Right kidney (tissue), 1 donor: ENCODE measurements at regions not wholly inside any gene's neighbourhood (a gene's known extent, or its start where the extent isn't known, plus 50 kb on each side); places are given as distances from the start of the nearest gene placed in this dataset.

ENCODE experiments used
- DNase-seq: peaks from one replicate; pipeline ENCODE4 v3.0.0-alpha.2; 2016

GRCh38 chr12:5197131-5197530, 153.5 kb downstream of the KCNA5 start:
- no peak for DNase-seq

DNA sequence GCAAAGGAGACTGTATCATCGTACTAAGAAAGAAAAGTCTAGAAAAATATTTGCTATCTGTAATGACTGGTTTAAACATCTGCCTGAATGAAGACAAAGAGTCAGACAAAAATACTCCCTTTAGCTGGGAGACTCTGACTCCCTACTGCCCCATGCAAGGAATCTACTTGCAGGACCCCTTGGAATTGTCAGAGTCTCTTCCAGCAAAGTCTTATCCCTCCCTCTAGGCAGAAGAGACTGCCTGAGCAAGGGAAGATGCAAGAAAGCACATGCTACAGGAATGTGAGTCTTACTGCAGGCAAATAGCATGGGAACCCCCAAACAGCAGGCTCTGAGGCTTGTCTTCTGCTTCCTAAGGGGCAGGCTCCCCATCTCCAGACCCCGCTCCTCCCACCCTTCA, 154.0 kb downstream of the KCNA5 start:
- no peak for DNase-seq

DNA sequence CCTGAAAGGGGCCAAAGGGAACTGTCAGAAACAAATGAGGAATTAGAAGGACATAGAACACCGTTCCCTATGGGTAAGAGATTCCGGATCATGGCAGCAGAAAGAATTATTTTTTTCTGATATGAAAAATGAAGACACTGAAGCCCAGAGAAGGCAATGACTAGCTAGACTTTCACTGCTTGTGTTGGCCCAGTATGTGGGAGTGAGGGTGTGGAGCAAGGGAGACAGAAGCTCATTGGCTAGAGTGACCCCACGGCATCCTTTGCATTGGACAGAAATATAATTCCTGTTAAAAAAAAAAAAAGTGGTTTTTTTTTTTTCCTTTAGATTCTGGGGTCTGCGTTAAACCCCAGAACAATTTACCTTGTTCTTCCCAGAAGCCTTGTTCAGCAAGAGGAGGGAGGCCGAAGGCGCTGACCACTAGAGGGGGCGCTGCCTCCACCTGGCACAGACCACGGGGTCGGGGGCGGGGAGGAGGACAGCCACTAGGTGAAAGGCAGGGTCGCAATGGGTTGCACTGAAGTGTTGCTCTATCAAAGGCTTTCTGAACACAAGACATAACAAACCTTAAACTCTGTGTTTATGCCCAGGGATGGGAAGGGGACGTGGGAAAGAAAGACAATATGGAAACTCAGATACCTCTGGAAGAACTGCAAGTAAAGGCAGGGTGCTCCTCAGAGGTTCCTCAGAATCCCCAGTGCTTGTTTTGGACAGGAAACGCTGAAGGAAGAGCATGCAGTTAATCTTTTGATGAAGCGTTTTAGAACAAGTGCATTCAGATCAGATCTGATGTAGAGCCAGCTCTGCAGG, 156.8 kb downstream of the KCNA5 start:
- DNase-seq: peak; percentile 53

DNA sequence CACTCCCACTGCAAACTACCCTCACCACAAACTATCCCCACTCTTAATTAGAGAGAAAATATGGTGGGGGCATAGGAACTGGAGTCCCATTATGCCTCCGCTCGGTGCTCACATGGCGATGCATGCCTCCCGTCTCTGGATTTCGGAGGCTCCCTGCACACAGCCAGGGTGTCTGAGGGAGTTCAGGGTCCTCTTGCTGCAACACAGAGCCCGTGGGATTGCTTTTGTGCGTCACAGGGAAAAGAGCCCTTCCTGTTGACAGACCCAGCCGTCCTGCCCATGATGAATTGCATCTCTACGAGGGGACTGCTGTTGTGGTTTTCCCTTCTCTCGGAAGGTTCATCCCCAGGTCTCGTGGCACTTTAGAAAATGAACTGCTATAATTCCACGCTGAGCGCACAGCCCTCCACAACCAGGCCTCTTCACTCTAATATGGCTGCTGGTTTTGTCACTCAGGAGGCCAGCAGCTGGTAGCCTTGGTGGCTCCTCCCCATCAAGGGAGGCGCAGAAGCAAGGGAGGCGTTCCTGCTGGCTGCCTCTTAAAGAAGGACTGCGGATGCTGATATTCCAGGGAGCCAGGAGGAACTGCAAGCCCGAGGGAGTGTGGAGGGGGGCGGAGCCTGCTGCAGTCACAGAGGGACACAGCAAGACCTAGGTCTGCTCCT, 158.0 kb downstream of the KCNA5 start:
- peak; percentile 58 for DNase-seq

DNA sequence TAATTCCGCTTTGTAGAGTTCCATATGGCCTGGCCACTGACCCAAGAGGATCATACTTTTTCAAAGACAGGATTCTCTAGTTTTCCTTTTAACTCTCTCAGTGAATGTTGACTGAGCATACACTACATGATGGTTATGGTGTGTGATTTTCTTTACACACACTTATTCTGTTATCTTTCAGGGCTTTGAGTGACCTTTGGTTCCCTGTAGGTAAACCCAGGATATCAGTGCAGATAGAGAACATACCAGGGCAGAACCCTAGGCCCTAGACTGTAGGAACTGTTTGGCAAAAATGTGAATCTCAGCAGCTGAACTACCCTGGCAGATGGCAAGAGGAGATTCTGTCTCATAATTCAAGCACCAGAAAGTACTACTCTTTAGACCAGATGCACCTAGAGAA, 159.6 kb downstream of the KCNA5 start:
- DNase-seq: no peak

DNA sequence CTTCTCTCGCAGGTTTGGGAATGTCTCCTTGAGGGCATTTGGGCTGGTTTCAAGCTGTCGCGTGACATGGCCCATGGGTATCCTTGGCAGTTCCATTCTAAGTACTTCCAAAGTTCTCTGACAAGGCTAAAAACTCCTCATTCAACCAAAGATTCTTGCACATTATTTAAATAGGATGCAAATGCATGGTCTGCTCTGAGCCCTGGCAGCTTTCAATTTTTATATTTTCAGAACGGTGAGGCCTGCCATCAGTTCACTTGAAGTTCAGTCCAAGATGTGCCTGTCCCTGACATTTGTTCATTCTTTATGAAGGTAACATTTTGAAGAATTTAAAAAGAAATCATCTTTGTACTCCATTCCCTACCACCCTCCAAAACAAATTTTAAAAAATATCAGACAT, 160.0 kb downstream of the KCNA5 start:
- no peak for DNase-seq

DNA sequence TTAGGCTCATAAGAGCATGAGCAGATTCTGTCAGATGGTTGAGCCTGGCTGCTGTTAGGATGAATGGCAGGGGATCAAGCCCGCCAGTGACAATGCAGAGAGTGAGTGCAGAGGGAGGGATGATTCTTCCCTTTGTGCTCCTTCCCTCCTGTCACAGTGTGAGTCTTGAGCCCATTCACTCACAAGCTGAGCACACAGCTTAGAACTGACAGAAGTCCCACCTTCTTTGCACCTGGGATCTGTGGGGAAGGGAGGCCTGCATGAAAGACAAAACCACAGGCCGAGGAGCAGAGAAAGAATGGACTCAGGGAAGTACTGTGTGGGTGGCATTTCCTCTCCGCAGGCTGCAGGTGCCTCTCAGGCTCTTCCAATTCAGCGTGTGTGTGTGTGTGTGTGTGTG, 160.6 kb downstream of the KCNA5 start:
- no peak for DNase-seq

DNA sequence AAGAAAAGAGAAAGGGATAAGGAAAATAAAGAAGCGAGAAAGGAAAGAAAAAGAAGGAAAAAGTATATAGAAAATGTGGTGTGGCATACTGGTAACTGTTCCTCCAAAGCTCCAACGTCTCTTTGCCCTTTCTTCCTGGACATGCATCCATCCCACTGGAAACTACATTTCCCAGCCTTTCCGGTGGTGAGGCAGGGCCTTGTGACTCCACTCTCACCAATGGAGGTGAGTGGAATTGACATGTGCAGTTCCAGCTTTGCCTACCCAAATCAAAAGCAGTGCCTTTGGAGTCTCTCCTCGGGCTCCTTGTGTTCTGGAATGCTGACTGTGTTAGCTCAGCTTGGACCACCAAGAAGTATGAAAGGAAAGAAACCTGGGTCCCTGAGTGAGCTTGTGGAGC, 161.2 kb downstream of the KCNA5 start:
- DNase-seq: no peak

DNA sequence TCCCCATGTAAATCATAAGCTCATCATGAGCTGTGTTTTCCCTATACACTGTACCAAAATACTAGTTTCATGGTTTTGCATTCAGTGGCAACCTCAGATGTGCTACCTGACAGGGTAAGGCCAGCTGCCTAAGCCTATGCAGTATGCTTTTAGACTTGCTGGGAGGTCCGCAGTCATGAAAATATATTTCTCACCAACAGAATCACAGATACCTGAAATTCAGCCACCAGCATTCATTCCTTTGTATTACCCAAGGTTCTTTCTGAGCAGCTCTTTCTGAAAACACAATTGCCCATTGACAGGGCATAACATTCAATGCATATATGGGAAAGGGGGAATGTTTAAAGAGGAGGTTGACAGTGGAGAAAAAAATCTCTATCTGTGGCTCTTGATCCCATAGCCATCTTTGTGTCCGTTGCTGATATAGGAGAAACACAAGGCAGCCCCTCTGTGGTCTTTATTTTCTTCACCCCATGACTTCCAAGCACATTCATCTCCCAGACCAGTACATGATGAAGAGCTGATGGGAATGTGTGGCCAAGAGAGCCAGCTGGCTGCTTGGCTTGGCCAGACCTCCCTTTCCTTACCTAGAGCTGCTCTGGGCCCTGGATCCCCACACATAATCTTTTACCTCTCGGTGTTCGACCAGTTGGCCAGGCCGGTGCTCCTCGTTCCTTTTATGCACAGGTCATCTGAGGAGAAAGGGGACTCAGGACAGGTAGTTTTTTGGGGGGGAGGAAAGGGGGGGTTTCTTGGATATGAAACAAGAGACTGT, 162.9 kb downstream of the KCNA5 start:
- DNase-seq: no peak

DNA sequence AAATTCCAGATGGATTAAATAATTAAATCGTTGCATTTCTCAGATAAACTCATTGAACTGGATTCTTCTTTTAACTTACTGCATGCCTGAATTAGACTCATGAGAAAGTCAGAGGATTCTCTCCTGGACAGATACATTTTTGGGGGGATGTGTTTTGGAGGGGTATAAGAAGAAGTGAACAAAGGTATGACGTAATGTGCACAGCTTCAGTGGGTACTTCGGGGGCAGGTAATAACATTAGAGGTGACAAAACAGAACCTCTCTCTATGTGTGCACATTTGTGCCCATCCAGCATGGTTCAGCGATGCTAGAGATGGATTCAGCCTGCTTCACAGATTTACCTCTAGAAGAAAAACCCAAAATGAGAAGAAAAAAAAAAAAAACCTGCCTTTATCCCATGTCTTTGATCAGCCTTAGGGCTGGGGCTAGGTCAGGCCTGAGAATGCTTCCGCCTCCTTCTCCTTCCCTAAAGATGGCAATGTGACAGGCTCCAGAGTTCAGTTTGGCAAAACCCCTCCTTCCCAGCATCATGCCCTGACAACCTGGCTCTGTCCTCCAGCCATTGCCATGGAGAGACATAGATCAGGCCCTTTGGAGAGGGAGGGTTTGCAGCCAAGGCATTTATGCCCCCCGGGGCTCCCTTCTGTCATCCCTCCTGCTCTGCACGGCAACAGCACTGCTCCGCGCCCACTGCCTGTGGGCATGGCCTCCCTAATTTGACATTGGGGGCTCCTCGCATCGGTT, 166.7 kb downstream of the KCNA5 start:
- DNase-seq: no peak

DNA sequence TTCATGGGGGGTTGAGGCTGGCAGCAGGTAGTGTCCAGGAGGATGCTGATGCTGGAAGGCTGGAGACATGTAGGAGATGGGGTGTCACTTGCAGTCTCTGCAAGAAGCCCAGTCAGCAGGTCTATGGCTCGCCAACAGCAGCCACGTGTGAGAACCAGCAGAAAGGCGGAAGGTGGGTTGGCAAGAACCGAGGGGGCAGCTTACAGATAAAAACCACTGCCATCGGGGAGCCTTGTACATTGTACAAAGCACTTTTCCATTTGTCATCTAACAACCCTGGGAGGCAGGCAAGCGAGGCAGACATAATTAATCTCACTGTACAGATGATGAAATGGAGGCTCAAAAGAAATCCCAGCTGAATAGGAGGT, 167.2 kb downstream of the KCNA5 start:
- no peak for DNase-seq

GRCh38 chr12:5213336-5213735, 169.7 kb downstream of the KCNA5 start:
- no peak for DNase-seq

DNA sequence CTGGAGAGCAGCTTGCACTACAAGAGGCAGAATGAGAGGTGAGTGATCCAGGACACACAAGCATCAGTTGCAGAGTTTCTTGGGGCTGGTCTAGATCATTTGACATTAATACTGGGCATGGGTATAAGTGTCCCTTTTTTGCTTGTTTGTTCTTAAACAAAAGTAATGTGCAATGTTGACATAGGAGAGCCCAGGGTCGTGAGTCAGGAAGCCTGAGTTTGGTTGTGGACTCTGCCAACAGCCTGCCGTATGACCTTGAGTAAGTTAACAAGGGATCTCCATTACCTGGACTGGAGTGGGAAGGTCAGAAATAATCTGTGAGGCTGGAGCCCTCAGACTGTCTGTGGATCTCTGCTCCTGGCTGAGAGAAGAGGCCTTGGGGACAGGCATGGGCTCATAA, 170.3 kb downstream of the KCNA5 start:
- DNase-seq: no peak

GRCh38 chr12:5217936-5218335, 174.3 kb downstream of the KCNA5 start:
- no peak for DNase-seq

GRCh38 chr12:5220099-5220498, 176.4 kb downstream of the KCNA5 start:
- no peak for DNase-seq

DNA sequence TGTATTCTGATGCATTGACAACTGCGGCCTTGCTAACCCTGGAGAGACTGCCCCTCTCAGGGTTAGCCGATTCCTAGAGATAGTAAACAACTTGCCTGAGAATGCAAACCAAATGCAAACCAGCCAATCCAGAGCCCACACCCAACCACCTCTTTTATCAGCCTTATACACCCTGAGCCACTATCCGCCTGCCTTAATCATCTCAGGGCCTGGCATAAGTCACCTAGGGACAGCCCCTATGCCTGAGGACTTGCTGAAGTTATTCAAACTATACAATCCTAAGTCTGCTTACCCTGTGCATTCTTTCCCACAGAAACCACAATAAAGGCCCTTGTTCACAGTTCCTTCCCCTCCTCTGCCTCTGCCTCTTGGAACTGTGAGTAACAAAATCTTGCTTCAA, 177.2 kb downstream of the KCNA5 start:
- no peak for DNase-seq

- DNase-seq: no peak
Measured at GRCh38 chr12:5222011-5222461, 178.4 kb downstream of the KCNA5 start.

DNA sequence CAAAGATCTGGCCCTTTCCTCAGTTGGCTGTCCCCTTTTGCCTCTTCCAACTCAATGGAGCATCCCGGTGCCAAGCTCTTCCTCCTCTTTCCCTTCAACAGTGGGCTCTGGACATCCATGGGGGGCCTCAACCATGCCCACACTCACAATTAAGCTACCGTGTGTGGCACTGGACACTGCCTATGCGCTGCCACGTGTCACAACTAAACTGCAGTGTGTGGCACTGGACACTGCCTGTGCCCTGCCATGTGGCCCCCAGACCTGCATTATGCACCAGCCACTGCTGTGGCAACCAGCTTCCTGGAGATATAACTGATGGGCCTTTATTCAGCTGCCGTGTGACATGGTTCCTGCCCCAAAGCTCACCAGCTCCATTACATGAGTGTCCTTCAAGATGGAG, 179.1 kb downstream of the KCNA5 start:
- DNase-seq: no peak

- no peak for DNase-seq
Measured at GRCh38 chr12:5223881-5224280, 180.2 kb downstream of the KCNA5 start.

DNA sequence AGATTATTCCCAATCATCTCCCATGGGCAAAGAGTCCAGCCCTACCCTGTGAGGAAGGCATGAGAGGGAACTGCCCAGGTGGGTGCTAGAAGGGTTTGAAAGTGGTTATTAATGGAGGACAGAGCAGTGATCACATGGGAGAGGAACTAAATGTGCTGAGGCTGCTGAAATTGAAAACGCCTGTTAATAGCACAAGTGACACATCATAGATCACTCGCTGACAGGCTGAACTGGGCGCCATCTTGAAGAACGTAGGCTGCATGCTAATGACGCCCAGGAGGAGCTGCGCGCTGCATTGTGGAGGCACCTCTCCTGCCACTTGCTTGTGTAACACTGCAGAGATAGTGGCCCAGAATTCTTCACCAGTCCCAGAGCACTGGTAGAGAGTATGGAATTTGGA, 182.9 kb downstream of the KCNA5 start:
- DNase-seq: no peak

DNA sequence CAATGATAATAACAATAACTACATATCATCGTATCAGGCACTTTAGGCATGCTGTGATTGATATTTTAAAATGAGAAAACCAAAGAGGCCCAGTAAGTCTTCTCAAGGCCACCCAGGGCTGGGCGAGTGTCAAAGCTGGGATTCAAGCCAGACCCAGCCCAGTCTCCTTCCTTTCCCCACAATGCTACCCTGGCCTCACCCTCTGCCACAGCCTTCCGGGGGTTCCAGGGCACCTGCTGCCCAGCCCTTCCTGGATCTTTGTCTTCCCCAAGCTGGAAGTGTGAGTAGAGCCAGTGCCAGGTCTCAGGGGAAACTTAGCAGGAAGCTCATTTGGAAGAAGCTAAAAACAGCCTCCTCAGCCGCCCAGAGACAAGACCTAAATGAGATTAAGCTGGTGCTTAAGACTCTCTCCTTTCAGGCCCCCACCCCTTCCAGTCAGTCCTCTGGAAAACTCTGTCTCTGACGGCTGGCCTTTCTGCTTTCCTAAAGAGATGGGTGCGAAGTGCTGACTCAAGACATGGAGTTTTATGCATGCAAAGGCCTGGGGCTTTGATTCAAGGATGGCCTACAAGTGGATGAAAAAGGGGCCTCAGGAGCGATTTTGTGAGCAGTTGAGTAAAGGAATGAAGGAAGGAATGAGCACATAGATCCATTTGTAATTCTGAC, 184.2 kb downstream of the KCNA5 start:
- no peak for DNase-seq

DNA sequence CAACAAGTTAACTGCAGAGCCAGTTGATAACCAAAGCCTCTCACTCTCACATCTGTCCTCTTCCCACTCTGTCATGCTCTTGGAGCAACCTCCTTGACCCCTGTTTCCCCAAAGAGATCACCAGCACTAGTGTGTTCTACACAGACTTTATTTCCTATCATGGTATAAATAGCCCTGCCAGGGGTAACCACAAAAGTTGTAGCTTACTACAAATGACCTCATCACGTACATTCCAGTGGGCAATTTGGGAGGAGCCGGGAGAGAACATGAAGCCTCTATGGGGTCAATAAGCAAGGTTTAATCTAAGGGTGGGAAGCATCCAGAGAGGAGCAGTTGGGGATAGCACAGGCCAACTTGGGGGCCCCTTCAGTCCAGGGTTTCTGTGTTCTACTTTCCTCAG, 186.5 kb downstream of the KCNA5 start:
- no peak for DNase-seq
